ENCODE measurements at regions not wholly inside any gene's neighbourhood (a gene's known extent, or its start where the extent isn't known, plus 50 kb on each side); places are given as distances from the start of the nearest gene placed in this dataset.
"Not testable (repeated sequence)": the region's sequence is repeated elsewhere in the genome, so short reads cannot be mapped to it uniquely, and the experiment has no call there.

GRCh38 chr7:51376420-51377092 is 59.9 kb upstream of the COBL start:
- DNase-seq (ENCODE audit: low read depth in 2 of 2): no peak

- DNase-seq (ENCODE audit: low read depth in 2 of 2): no peak
Measured at GRCh38 chr7:51374936-51375335, 58.3 kb upstream of the COBL start.

GRCh38 chr7:51373607-51374006 is 57.0 kb upstream of the COBL start:
- not testable (repeated sequence) for DNase-seq (ENCODE audit: low read depth in 2 of 2)

- DNase-seq (ENCODE audit: low read depth in 2 of 2): no peak
Measured at GRCh38 chr7:51369746-51370145, 53.1 kb upstream of the COBL start.

- not testable (repeated sequence) for DNase-seq (ENCODE audit: low read depth in 2 of 2)
Measured at GRCh38 chr7:51369228-51369627, 52.6 kb upstream of the COBL start.

- no peak for DNase-seq (ENCODE audit: low read depth in 2 of 2)
Measured at GRCh38 chr7:51368334-51368733, 51.7 kb upstream of the COBL start.

- no peak for DNase-seq (ENCODE audit: low read depth in 2 of 2)
Measured at GRCh38 chr7:51367614-51367968, 51.0 kb upstream of the COBL start.

GRCh38 chr7:51366930-51367613 is 50.5 kb upstream of the COBL start:
- no peak for DNase-seq (ENCODE audit: low read depth in 2 of 2)

Measured in stimulated activated CD4-positive, alpha-beta T cell treated with anti-CD3 and anti-CD28 coated beads, Interleukin-4, amount 100 ng/mL, for 48 hours (primary cell).